RPMI8226 (cell line): ENCODE measurements at regions not wholly inside any gene's neighbourhood (a gene's known extent, or its start where the extent isn't known, plus 50 kb on each side); places are given as distances from the start of the nearest gene placed in this dataset.
A peak's percentile ranks its signal among the peaks of the same experiment; 100 is the strongest.

Experiments
- DNase-seq: peaks from one replicate; pipeline ENCODE4 v3.0.0-alpha.2; 2015

GRCh38 chr2:173419506-173419905 is 64.8 kb downstream of the CDCA7 start:
- no peak for DNase-seq

GRCh38 chr2:173424886-173425285 is 70.2 kb downstream of the CDCA7 start:
- peak; percentile 21 for DNase-seq

GRCh38 chr2:173427887-173428668 is 73.4 kb downstream of the CDCA7 start:
- DNase-seq = peak; percentile 79

GRCh38 chr2:173431191-173431590 is 76.5 kb downstream of the CDCA7 start:
- peak; percentile 35 for DNase-seq

GRCh38 chr2:173432049-173432754 is 77.5 kb downstream of the CDCA7 start:
- peak; percentile 53 for DNase-seq

GRCh38 chr2:173434762-173435569 is 80.3 kb downstream of the CDCA7 start:
- DNase-seq = no peak

- no peak for DNase-seq
Observed at GRCh38 chr2:173435574-173435973, 80.9 kb downstream of the CDCA7 start.

GRCh38 chr2:173436088-173436487 is 81.4 kb downstream of the CDCA7 start:
- no peak for DNase-seq

- DNase-seq = no peak
Observed at GRCh38 chr2:173441222-173441621, 86.5 kb downstream of the CDCA7 start.

GRCh38 chr2:173442542-173442941 is 87.9 kb downstream of the CDCA7 start:
- no peak for DNase-seq

GRCh38 chr2:173446722-173447121 is 92.0 kb downstream of the CDCA7 start:
- DNase-seq = no peak

- DNase-seq = peak; percentile 89
Observed at GRCh38 chr2:173448938-173449471, 94.3 kb downstream of the CDCA7 start.

- DNase-seq = peak; percentile 76
Observed at GRCh38 chr2:173451118-173451517, 96.4 kb downstream of the CDCA7 start.

- no peak for DNase-seq
Observed at GRCh38 chr2:173451941-173452340, 97.3 kb downstream of the CDCA7 start.

GRCh38 chr2:173452416-173452815 is 97.7 kb downstream of the CDCA7 start:
- no peak for DNase-seq

- DNase-seq = no peak
Observed at GRCh38 chr2:173456960-173457359, 102.3 kb downstream of the CDCA7 start.

GRCh38 chr2:173457366-173457765 is 102.7 kb downstream of the CDCA7 start:
- no peak for DNase-seq

- no peak for DNase-seq
Observed at GRCh38 chr2:173458991-173459780, 104.5 kb downstream of the CDCA7 start.

GRCh38 chr2:173462892-173463840 is 108.5 kb downstream of the CDCA7 start:
- DNase-seq = peak; percentile 12

GRCh38 chr2:173463846-173464245 is 109.2 kb downstream of the CDCA7 start:
- DNase-seq = no peak

GRCh38 chr2:173467751-173468150 is 113.1 kb downstream of the CDCA7 start:
- no peak for DNase-seq
